ENCODE measurements at regions not wholly inside any gene's neighbourhood (a gene's known extent, or its start where the extent isn't known, plus 50 kb on each side); places are given as distances from the start of the nearest gene placed in this dataset.

DNA sequence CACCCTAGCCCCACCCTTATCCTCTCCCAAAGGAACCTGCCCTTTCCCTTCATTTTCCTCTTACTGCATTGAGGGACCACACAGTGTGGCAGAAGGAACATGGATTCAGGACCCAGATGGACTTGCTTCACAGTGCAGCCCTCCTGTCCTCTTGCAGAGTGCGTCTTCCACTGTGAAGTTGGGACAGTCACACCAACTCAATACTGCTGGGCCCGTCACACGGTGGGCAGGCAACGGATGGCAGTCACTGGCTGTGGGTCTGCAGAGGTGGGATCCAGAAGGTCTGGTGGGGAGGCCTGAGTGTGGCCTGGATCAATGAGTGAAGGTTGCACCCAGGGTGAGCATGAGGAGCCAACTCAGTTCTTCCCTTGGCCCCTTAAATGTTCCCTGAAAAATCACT, 129.9 kb upstream of the B3GAT1 start:
- TF ChIP-seq, protein P1, sequence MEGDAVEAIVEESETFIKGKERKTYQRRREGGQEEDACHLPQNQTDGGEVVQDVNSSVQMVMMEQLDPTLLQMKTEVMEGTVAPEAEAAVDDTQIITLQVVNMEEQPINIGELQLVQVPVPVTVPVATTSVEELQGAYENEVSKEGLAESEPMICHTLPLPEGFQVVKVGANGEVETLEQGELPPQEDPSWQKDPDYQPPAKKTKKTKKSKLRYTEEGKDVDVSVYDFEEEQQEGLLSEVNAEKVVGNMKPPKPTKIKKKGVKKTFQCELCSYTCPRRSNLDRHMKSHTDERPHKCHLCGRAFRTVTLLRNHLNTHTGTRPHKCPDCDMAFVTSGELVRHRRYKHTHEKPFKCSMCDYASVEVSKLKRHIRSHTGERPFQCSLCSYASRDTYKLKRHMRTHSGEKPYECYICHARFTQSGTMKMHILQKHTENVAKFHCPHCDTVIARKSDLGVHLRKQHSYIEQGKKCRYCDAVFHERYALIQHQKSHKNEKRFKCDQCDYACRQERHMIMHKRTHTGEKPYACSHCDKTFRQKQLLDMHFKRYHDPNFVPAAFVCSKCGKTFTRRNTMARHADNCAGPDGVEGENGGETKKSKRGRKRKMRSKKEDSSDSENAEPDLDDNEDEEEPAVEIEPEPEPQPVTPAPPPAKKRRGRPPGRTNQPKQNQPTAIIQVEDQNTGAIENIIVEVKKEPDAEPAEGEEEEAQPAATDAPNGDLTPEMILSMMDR (IDR thresholded peaks at IDR 0.05; ENCODE audit: insufficient read depth, low read depth, low read length), result no peak
- no peak for TF ChIP-seq EZH2 (IDR thresholded peaks at IDR 0.05; ENCODE audit: insufficient read depth, low read length)

Data from astrocyte (in vitro differentiated cells and primary cell).